Head of caudate nucleus (tissue), 42 donors: ENCODE measurements at regions not wholly inside any gene's neighbourhood (a gene's known extent, or its start where the extent isn't known, plus 50 kb on each side); places are given as distances from the start of the nearest gene placed in this dataset.

Experiments used
- DNase-seq, 42 donors: peaks; one replicate each; pipeline versions ENCODE4 v3.0.0 to v3.0.0-alpha.2; 2020 to 2021; ENCODE audit warnings: mixed read lengths in 7 of 42
- intact Hi-C: fragments of 100-400 bp; cut with DNase I; formaldehyde crosslinking; loops from one replicate; pipeline ENCODE4 v1.15.0; 2022

GRCh38 chr3:124084022-124084881, 92.3 kb upstream of the ROPN1 start:
- intact Hi-C loops = loop anchor here (5.0 kb wide), 1 partner anchor 67 kb away; no protein-coding TSS in a partner anchor
- no peak for DNase-seq

GRCh38 chr3:124088801-124089200, 96.9 kb upstream of the ROPN1 start:
- DNase-seq = peak in 1 of 42 donors; percentile 19
- intact Hi-C loops = no loop called here

- intact Hi-C loops = no loop called here
- DNase-seq = no peak
Measured at GRCh38 chr3:124089214-124089613, 97.3 kb upstream of the ROPN1 start.

GRCh38 chr3:124091716-124092115, 99.8 kb upstream of the ROPN1 start:
- peak in 4 of 42 donors; percentile 19 to 45 (median 28) for DNase-seq
- intact Hi-C loops = no loop called here

- intact Hi-C loops = no loop called here
- DNase-seq = no peak
Measured at GRCh38 chr3:124092811-124093210, 100.9 kb upstream of the ROPN1 start.

- intact Hi-C loops = no loop called here
- peak in 41 of 42 donors; percentile 18 to 84 (median 59) for DNase-seq
Measured at GRCh38 chr3:124094496-124094895, 102.6 kb upstream of the ROPN1 start.

GRCh38 chr3:124097362-124098131, 105.6 kb upstream of the ROPN1 start:
- peak in 1 of 42 donors; percentile 35 for DNase-seq
- intact Hi-C loops = no loop called here

GRCh38 chr3:124101643-124102042, 109.7 kb upstream of the ROPN1 start:
- no peak for DNase-seq
- intact Hi-C loops = no loop called here

- intact Hi-C loops = no loop called here
- no peak for DNase-seq
Measured at GRCh38 chr3:124107104-124107890, 115.4 kb upstream of the ROPN1 start.

- intact Hi-C loops = no loop called here
- no peak for DNase-seq
Measured at GRCh38 chr3:124108446-124108845, 116.5 kb upstream of the ROPN1 start.

GRCh38 chr3:124113485-124113884, 121.6 kb upstream of the ROPN1 start:
- intact Hi-C loops = no loop called here
- DNase-seq = no peak

GRCh38 chr3:124115279-124115678, 123.4 kb upstream of the ROPN1 start:
- peak in 1 of 42 donors; percentile 23 for DNase-seq
- intact Hi-C loops = no loop called here

GRCh38 chr3:124115956-124116355, 124.0 kb upstream of the ROPN1 start:
- peak in 1 of 42 donors; percentile 29 for DNase-seq
- intact Hi-C loops = no loop called here

- peak in 1 of 42 donors; percentile 22 for DNase-seq
- intact Hi-C loops = no loop called here
Measured at GRCh38 chr3:124116906-124117305, 125.0 kb upstream of the ROPN1 start.

GRCh38 chr3:124117486-124117885, 125.6 kb upstream of the ROPN1 start:
- peak; percentile 19 to 91 (median 64) for DNase-seq
- intact Hi-C loops = no loop called here

- peak in 1 of 42 donors; percentile 3 for DNase-seq
Measured at GRCh38 chr3:124118397-124118796, 126.5 kb upstream of the ROPN1 start.

GRCh38 chr3:124119056-124119716, 127.3 kb upstream of the ROPN1 start:
- peak in 9 of 42 donors; percentile 16 to 60 (median 40) for DNase-seq
- intact Hi-C loops = no loop called here

More at GRCh38 chr3:124118397-124118796, 126.5 kb upstream of the ROPN1 start:
- intact Hi-C loops = no loop called here

- peak in 1 of 42 donors; percentile 30 for DNase-seq
- intact Hi-C loops = no loop called here
Measured at GRCh38 chr3:124121379-124122312, 129.7 kb upstream of the ROPN1 start.
